Activated naive CD8-positive, alpha-beta T cell treated with anti-CD3 and anti-CD28 coated beads, Interleukin-2, amount 10 ng/mL, durations not matched to agents 7 days and 5 days (primary cell): ENCODE measurements at regions not wholly inside any gene's neighbourhood (a gene's known extent, or its start where the extent isn't known, plus 50 kb on each side); places are given as distances from the start of the nearest gene placed in this dataset.
"Not testable (repeated sequence)": the region's sequence is repeated elsewhere in the genome, so short reads cannot be mapped to it uniquely, and the experiment has no call there.

Experiments used
- ATAC-seq: fragments of 150-1000 bp; cut with Tn5 transposase; one replicate; pipeline ENCODE4 v1.10.0; 2021; ENCODE audit warnings: low read depth, moderate library complexity
- POLR2A ChIA-PET: fragments of 350-600 bp; sonication (Branson Sonifier 250); formaldehyde crosslinking; loops from one replicate; lab custom pipeline; 2021; ENCODE audit warnings: antibody characterized with exemption; lab: Charles Lee
- DNase-seq: peaks from one replicate; pipeline ENCODE4 v3.0.0; 2021
- H3K27ac Mint-ChIP-seq: one replicate; pipeline ENCODE4 v1.8.0; 2022; ENCODE audit warnings: mild to moderate bottlenecking, mixed read lengths
- H3K27me3 Mint-ChIP-seq: one replicate; pipeline ENCODE4 v1.8.0; 2022; ENCODE audit warnings: mild to moderate bottlenecking, moderate library complexity, mixed read lengths
- H3K36me3 Mint-ChIP-seq: one replicate; pipeline ENCODE4 v1.8.0; 2021; ENCODE audit warnings: mild to moderate bottlenecking, mixed read lengths
- H3K4me1 Mint-ChIP-seq: one replicate; pipeline ENCODE4 v1.8.0; 2021; ENCODE audit warnings: mixed read lengths
- H3K4me3 Mint-ChIP-seq: one replicate; pipeline ENCODE4 v1.8.0; 2022; ENCODE audit warnings: mild to moderate bottlenecking, moderate library complexity, mixed read lengths
- H3K9me3 Mint-ChIP-seq: one replicate; pipeline ENCODE4 v1.8.0; 2021; ENCODE audit warnings: mixed read lengths

- H3K4me1 Mint-ChIP-seq: no peaks in the 10 kb centered on the region
- H3K27ac Mint-ChIP-seq: no peak overlapping the region
- no peak overlapping the region for H3K4me3 Mint-ChIP-seq
- DNase-seq (no peak), ATAC-seq (no peak)
- peaks cover 1% of the 10 kb centered on the region for H3K9me3 Mint-ChIP-seq
- no peaks in the 10 kb centered on the region for H3K36me3 Mint-ChIP-seq
- POLR2A ChIA-PET: no interaction called here
- H3K27me3 Mint-ChIP-seq: peaks cover 24% of the 10 kb centered on the region
These were observed 123.5 kb upstream of the EGR2 start for GRCh38 chr10:62939698-62940097.

GRCh38 chr10:62938672-62939071 lies 122.5 kb upstream of the EGR2 start:
- Mint-ChIP-seq H3K4me3 (no peak overlapping the region), H3K27ac (no peak overlapping the region), H3K4me1 (no peaks in the 10 kb centered on the region), H3K27me3 (peaks cover 26% of the 10 kb centered on the region), H3K36me3 (no peaks in the 10 kb centered on the region), H3K9me3 (peaks cover 1% of the 10 kb centered on the region)
- DNase-seq (no peak), ATAC-seq (no peak)
- POLR2A ChIA-PET: no interaction called here

- no peaks in the 10 kb centered on the region for H3K4me1 Mint-ChIP-seq
- POLR2A ChIA-PET: no interaction called here
- H3K36me3 Mint-ChIP-seq: no peaks in the 10 kb centered on the region
- no peak overlapping the region for H3K4me3 Mint-ChIP-seq
- DNase-seq: no peak
- ATAC-seq: no peak
- H3K9me3 Mint-ChIP-seq: peaks cover 1% of the 10 kb centered on the region
- no peak overlapping the region for H3K27ac Mint-ChIP-seq
- peaks cover 26% of the 10 kb centered on the region for H3K27me3 Mint-ChIP-seq
These were observed 121.5 kb upstream of the EGR2 start for GRCh38 chr10:62937674-62938073.

- Mint-ChIP-seq H3K36me3 (no peaks in the 10 kb centered on the region), H3K9me3 (peaks cover 1% of the 10 kb centered on the region), H3K4me3 (no peak overlapping the region), H3K27me3 (peaks cover 26% of the 10 kb centered on the region), H3K4me1 (no peaks in the 10 kb centered on the region), H3K27ac (no peak overlapping the region)
- ATAC-seq (no peak), DNase-seq (no peak)
- POLR2A ChIA-PET: no interaction called here
These were observed 118.9 kb upstream of the EGR2 start for GRCh38 chr10:62935022-62935421.

- DNase-seq (no peak), ATAC-seq (no peak)
- H3K9me3 Mint-ChIP-seq: peaks cover 1% of the 10 kb centered on the region
- no peaks in the 10 kb centered on the region for H3K36me3 Mint-ChIP-seq
- H3K4me1 Mint-ChIP-seq: no peaks in the 10 kb centered on the region
- no peak overlapping the region for H3K4me3 Mint-ChIP-seq
- H3K27ac Mint-ChIP-seq: no peak overlapping the region
- H3K27me3 Mint-ChIP-seq: peaks cover 24% of the 10 kb centered on the region
- POLR2A ChIA-PET: no interaction called here
These were observed 118.1 kb upstream of the EGR2 start for GRCh38 chr10:62934258-62934657.

GRCh38 chr10:62928763-62929162 lies 112.6 kb upstream of the EGR2 start:
- H3K4me3 Mint-ChIP-seq, POLR2A ChIA-PET, H3K27ac Mint-ChIP-seq: not testable (repeated sequence)

GRCh38 chr10:62926407-62926806 lies 110.2 kb upstream of the EGR2 start:
- DNase-seq (no peak), ATAC-seq (no peak)
- POLR2A ChIA-PET: no interaction called here
- Mint-ChIP-seq H3K9me3 (peaks cover 1% of the 10 kb centered on the region), H3K27me3 (peaks cover 4% of the 10 kb centered on the region), H3K27ac (no peak overlapping the region), H3K4me3 (no peak overlapping the region), H3K4me1 (no peaks in the 10 kb centered on the region), H3K36me3 (no peaks in the 10 kb centered on the region)

More at GRCh38 chr10:62928763-62929162, 112.6 kb upstream of the EGR2 start:
- H3K36me3 Mint-ChIP-seq, ATAC-seq, H3K27me3 Mint-ChIP-seq, DNase-seq, H3K4me1 Mint-ChIP-seq, H3K9me3 Mint-ChIP-seq: not testable (repeated sequence)

GRCh38 chr10:62924344-62924748 lies 108.2 kb upstream of the EGR2 start:
- ATAC-seq (no peak), DNase-seq (no peak)
- Mint-ChIP-seq H3K27ac (no peak overlapping the region), H3K9me3 (peaks cover 1% of the 10 kb centered on the region), H3K36me3 (no peaks in the 10 kb centered on the region), H3K4me1 (no peaks in the 10 kb centered on the region), H3K27me3 (peaks cover 4% of the 10 kb centered on the region), H3K4me3 (no peak overlapping the region)
- POLR2A ChIA-PET: no interaction called here

GRCh38 chr10:62919776-62920175 lies 103.6 kb upstream of the EGR2 start:
- Mint-ChIP-seq H3K4me1 (no peaks in the 10 kb centered on the region), H3K9me3 (peaks cover 1% of the 10 kb centered on the region), H3K27me3 (peaks cover 6% of the 10 kb centered on the region), H3K4me3 (no peak overlapping the region), H3K27ac (no peak overlapping the region), H3K36me3 (no peaks in the 10 kb centered on the region)
- ATAC-seq: no peak
- POLR2A ChIA-PET: no interaction called here
- DNase-seq: no peak

- ATAC-seq (no peak), DNase-seq (no peak)
- peaks cover 8% of the 10 kb centered on the region for H3K27me3 Mint-ChIP-seq
- POLR2A ChIA-PET: no interaction called here
- H3K4me1 Mint-ChIP-seq: no peaks in the 10 kb centered on the region
- H3K27ac Mint-ChIP-seq: no peak overlapping the region
- no peaks in the 10 kb centered on the region for H3K36me3 Mint-ChIP-seq
- H3K4me3 Mint-ChIP-seq: no peak overlapping the region
- H3K9me3 Mint-ChIP-seq: no peaks in the 10 kb centered on the region
These were observed 101.5 kb upstream of the EGR2 start for GRCh38 chr10:62917475-62918238.

GRCh38 chr10:62916141-62916603 lies 100.0 kb upstream of the EGR2 start:
- H3K4me3 Mint-ChIP-seq: no peak overlapping the region
- no peaks in the 10 kb centered on the region for H3K9me3 Mint-ChIP-seq
- no peak overlapping the region for H3K27ac Mint-ChIP-seq
- H3K4me1 Mint-ChIP-seq: no peaks in the 10 kb centered on the region
- ATAC-seq: no peak
- H3K36me3 Mint-ChIP-seq: no peaks in the 10 kb centered on the region
- POLR2A ChIA-PET: no interaction called here
- peaks cover 8% of the 10 kb centered on the region for H3K27me3 Mint-ChIP-seq
- no peak for DNase-seq

- no peaks in the 10 kb centered on the region for H3K4me1 Mint-ChIP-seq
- H3K9me3 Mint-ChIP-seq: no peaks in the 10 kb centered on the region
- DNase-seq (no peak), ATAC-seq (no peak)
- H3K4me3 Mint-ChIP-seq: no peak overlapping the region
- H3K27ac Mint-ChIP-seq: no peak overlapping the region
- peaks cover 8% of the 10 kb centered on the region for H3K27me3 Mint-ChIP-seq
- no peaks in the 10 kb centered on the region for H3K36me3 Mint-ChIP-seq
- POLR2A ChIA-PET: no interaction called here
These were observed 99.0 kb upstream of the EGR2 start for GRCh38 chr10:62915158-62915557.

GRCh38 chr10:62912086-62912485 lies 95.9 kb upstream of the EGR2 start:
- DNase-seq (no peak), ATAC-seq (no peak)
- peaks cover 8% of the 10 kb centered on the region for H3K27me3 Mint-ChIP-seq
- H3K27ac Mint-ChIP-seq: no peak overlapping the region
- H3K9me3 Mint-ChIP-seq: no peaks in the 10 kb centered on the region
- POLR2A ChIA-PET: no interaction called here
- no peaks in the 10 kb centered on the region for H3K4me1 Mint-ChIP-seq
- H3K36me3 Mint-ChIP-seq: no peaks in the 10 kb centered on the region
- H3K4me3 Mint-ChIP-seq: no peak overlapping the region

- H3K4me3 Mint-ChIP-seq: no peak overlapping the region
- ATAC-seq (no peak), DNase-seq (no peak)
- H3K36me3 Mint-ChIP-seq: no peaks in the 10 kb centered on the region
- H3K27ac Mint-ChIP-seq: no peak overlapping the region
- peaks cover 6% of the 10 kb centered on the region for H3K27me3 Mint-ChIP-seq
- H3K4me1 Mint-ChIP-seq: no peaks in the 10 kb centered on the region
- POLR2A ChIA-PET: no interaction called here
- H3K9me3 Mint-ChIP-seq: no peaks in the 10 kb centered on the region
These were observed 95.2 kb upstream of the EGR2 start for GRCh38 chr10:62911210-62911963.
